Testis (tissue), 2 donors: ENCODE measurements at regions not wholly inside any gene's neighbourhood (a gene's known extent, or its start where the extent isn't known, plus 50 kb on each side); places are given as distances from the start of the nearest gene placed in this dataset.

Source experiments
- DNase-seq: peaks from one replicate; pipeline ENCODE4 v3.0.0-alpha.2; 2019
- H3K27ac ChIP-seq, 2 donors: fragments of 200-600 bp; sonication (generic); one replicate each; pipeline ENCODE4 v1.5.1; 2019
- H3K27me3 ChIP-seq: fragments of 200-600 bp; sonication (generic); one replicate; pipeline ENCODE4 v1.5.1; 2019
- H3K36me3 ChIP-seq: fragments of 200-600 bp; sonication (generic); one replicate; pipeline ENCODE4 v1.5.1; 2017; ENCODE audit warnings: low read depth; ENCODE audit errors: missing control alignments
- H3K4me1 ChIP-seq: fragments of 200-600 bp; sonication (generic); one replicate; pipeline ENCODE4 v1.5.1; 2019
- H3K4me3 ChIP-seq, 2 donors: fragments of 200-600 bp; sonication (generic); one replicate each; pipeline ENCODE4 v1.5.1; 2017 to 2019
- H3K9me3 ChIP-seq: fragments of 200-600 bp; sonication (generic); one replicate; pipeline ENCODE4 v1.5.1; 2017
- CTCF ChIP-seq, 3 experiments: fragments of 450-650 bp in 2 of 3; fragments of 200-600 bp in 1 of 3; sonication (generic) in 1 of 3; IDR thresholded peaks; one replicate each; pipeline ENCODE4 v1.5.1; 2016 to 2019; ENCODE audit warnings: antibody characterized with exemption in 3 of 3, mild to moderate bottlenecking in 2 of 3, moderate library complexity in 1 of 3
- POLR2A ChIP-seq: fragments of 450-650 bp; IDR thresholded peaks from one replicate; pipeline ENCODE4 v1.6.1; 2017; ENCODE audit warnings: antibody characterized with exemption, mild to moderate bottlenecking, moderate library complexity
- WGBS, 2 donors: methylation state at CpG; one replicate each; pipeline ENCODE4 v1.1.5; 2018; 5-methylcytosine and 5-hydroxymethylcytosine counted together
- intact Hi-C: fragments of 100-400 bp; cut with DNase I; formaldehyde crosslinking; loops from one replicate; pipeline ENCODE4 v1.15.1; 2023; ENCODE audit warnings: low total_unique reads

- Histone ChIP-seq H3K36me3 (no peaks in the 10 kb centered on the region), H3K27me3 (no peaks in the 10 kb centered on the region), H3K9me3 (no peaks in the 10 kb centered on the region), H3K27ac (no peak overlapping the region), H3K4me3 (no peak overlapping the region), H3K4me1 (no peaks in the 10 kb centered on the region)
- no peak for DNase-seq
- TF ChIP-seq CTCF (IDR thresholded peaks at IDR 0.05) (no peak), POLR2A (no peak)
- WGBS, 2 donors: 54 to 59% methylated on average over 14 of the region's 14 CpGs
- intact Hi-C loops: no loop called here
These were observed 164.8 kb downstream of the AACS start for GRCh38 chr12:125229878-125230530.

DNA sequence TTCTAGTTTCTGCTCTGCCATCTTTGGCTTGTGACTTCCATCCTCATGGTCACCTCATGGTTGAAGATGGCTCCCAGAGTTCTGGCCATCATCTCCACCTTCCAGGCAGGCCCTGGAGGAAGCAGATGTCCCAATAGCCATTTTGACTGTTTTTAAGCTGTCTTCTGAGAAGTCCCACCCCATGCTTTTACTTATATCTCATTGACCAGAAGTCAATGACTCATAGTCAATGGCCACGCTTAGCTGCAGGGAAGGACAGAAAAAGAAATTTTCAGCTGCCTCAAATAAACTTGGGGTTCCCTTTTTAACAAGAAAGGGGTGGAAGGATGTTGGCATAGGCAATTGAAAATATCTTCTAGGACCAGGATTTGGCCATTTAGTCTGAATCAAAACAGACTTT, 168.1 kb downstream of the AACS start:
- Histone ChIP-seq H3K4me3 (no peak overlapping the region), H3K4me1 (no peaks in the 10 kb centered on the region), H3K9me3 (no peaks in the 10 kb centered on the region), H3K27ac (no peak overlapping the region), H3K36me3 (no peaks in the 10 kb centered on the region), H3K27me3 (no peaks in the 10 kb centered on the region)
- intact Hi-C loops: no loop called here
- WGBS, 2 donors: 96 to 100% methylated on average over 1 of the region's 1 CpG
- DNase-seq: no peak
- TF ChIP-seq CTCF (IDR thresholded peaks at IDR 0.05) (no peak), POLR2A (no peak)

DNA sequence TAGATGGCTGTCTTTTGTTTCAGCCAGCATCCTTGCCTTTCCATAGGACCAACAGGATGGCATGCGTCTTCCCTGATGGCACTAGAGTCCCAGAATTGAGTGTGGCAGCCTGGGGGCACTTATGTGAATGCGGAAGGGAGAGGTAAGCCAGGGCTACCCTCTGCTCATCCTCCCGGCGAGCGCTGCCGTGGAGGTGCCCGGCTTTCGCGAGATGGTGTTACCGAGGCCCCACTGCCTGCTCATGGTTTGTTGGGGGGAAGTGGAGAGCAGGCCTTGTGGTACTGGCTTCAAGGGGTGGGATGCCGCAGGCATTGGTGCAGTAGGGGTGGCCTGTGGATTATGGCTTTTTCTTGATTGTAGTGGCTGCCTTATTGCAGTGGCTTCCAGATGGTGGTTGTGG, 174.3 kb downstream of the AACS start:
- 97 to 98% methylated on average over 10 to 11 of the region's 11 CpGs for WGBS, 2 donors
- no peaks in the 10 kb centered on the region for H3K9me3 ChIP-seq
- no peak overlapping the region for H3K27ac ChIP-seq
- H3K4me1 ChIP-seq: no peaks in the 10 kb centered on the region
- H3K27me3 ChIP-seq: no peaks in the 10 kb centered on the region
- H3K36me3 ChIP-seq: no peaks in the 10 kb centered on the region
- no peak for TF ChIP-seq POLR2A
- no peak for TF ChIP-seq CTCF (IDR thresholded peaks at IDR 0.05)
- no peak overlapping the region for H3K4me3 ChIP-seq
- intact Hi-C loops: no loop called here
- no peak for DNase-seq

DNA sequence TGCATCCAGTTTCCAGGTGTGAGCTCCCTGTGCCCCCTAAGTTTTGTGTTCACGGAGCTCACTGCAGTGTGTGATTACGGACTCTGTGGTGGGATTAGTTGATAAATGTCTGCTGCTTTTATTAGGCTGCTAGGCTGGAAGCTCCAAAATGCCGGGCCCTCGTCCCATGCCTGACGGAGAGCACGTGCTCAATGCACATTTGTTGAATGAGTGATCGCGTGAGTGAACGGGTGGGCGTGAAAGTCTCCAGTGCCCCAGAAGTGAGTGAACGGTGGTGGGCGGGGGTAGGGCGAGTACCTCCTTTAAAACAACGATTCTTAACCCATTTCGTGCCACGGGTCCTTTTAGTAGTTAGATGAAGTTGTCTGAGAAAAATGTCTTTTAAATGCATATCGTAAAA, 175.5 kb downstream of the AACS start:
- Histone ChIP-seq H3K36me3 (no peaks in the 10 kb centered on the region), H3K4me1 (no peaks in the 10 kb centered on the region), H3K4me3 (no peak overlapping the region), H3K27me3 (no peaks in the 10 kb centered on the region), H3K9me3 (no peaks in the 10 kb centered on the region), H3K27ac (no peak overlapping the region)
- WGBS, 2 donors: 66 to 77% methylated on average over 16 to 17 of the region's 17 CpGs
- TF ChIP-seq CTCF (IDR thresholded peaks at IDR 0.05) (no peak), POLR2A (no peak)
- DNase-seq: no peak
- intact Hi-C loops: no loop called here

GRCh38 chr12:125243811-125244210, 178.6 kb downstream of the AACS start:
- intact Hi-C loops: no loop called here

More at GRCh38 chr12:125243811-125244210, 178.6 kb downstream of the AACS start:
- Histone ChIP-seq H3K9me3 (no peaks in the 10 kb centered on the region), H3K27me3 (no peaks in the 10 kb centered on the region), H3K4me1 (no peaks in the 10 kb centered on the region), H3K4me3 (no peak overlapping the region), H3K36me3 (no peaks in the 10 kb centered on the region), H3K27ac (no peak overlapping the region)
- 86 to 90% methylated on average over 11 of the region's 11 CpGs for WGBS, 2 donors
- TF ChIP-seq CTCF (IDR thresholded peaks at IDR 0.05) (no peak), POLR2A (no peak)
- DNase-seq: no peak
